GM12878 (cell line): ENCODE measurements at regions not wholly inside any gene's neighbourhood (a gene's known extent, or its start where the extent isn't known, plus 50 kb on each side); places are given as distances from the start of the nearest gene placed in this dataset.

Experiments
- ATAC-seq: fragments of 200-7000 bp; cut with Tn5 transposase; 3 replicates; pipeline ENCODE4 v1.9.1; 2020; ENCODE audit warnings: mild to moderate bottlenecking, moderate library complexity
- BruUV-seq: library from RNA; stranded (reverse); fragments of 400-500 nt; replicated peaks from 2 replicates; lab custom pipeline; 2021; lab: Mats Ljungman, UMichigan
- CTCF ChIA-PET: fragments of 300-600 bp; sonication (Branson Sonifier 250); formaldehyde crosslinking; extraction: SDS; loops from one replicate; lab custom pipeline; 2021; ENCODE audit warnings: inconsistent platforms; lab: Yijun Ruan, JAX
- POLR2A ChIA-PET: fragments of 350-600 bp; formaldehyde crosslinking; extraction: SDS; loops from one replicate; lab custom pipeline; 2021; ENCODE audit warnings: inconsistent platforms; lab: Charles Lee
- RAD21 ChIA-PET: fragments of 300-600 bp; sonication (Branson Sonifier 250); formaldehyde crosslinking; loops from one replicate; lab custom pipeline; 2023; ENCODE audit warnings: antibody characterized with exemption; ENCODE audit not compliant: unreplicated experiment; lab: Charles Lee
- SMC1A ChIA-PET: fragments of 300-600 bp; sonication (Branson Sonifier 250); formaldehyde crosslinking; loops from one replicate; lab custom pipeline; 2023; ENCODE audit not compliant: unreplicated experiment, uncharacterized antibody; lab: Charles Lee
- DNase-seq: peaks from one replicate; pipeline ENCODE4 v3.0.0-alpha.2; 2011; ENCODE audit warnings: low read depth, low spot score
- FAIRE-seq: peaks from 3 replicates; lab custom pipeline; 2011; peaks lifted over from hg19 to GRCh38; lab: Jason Lieb, UNC
- H2AFZ ChIP-seq: 2 replicates; pipeline ENCODE4 v1.6.0; 2011; ENCODE audit warnings: low read depth, low read length, control low read depth; ENCODE audit not compliant: control insufficient read depth
- H3K27ac ChIP-seq: 2 replicates; pipeline ENCODE4 v1.5.1; 2011; ENCODE audit warnings: control low read depth; ENCODE audit not compliant: control insufficient read depth, insufficient read depth
- H3K27me3 ChIP-seq, 2 experiments: replicated peaks in 1 of 2; 2 replicates each; pipeline versions ENCODE4 v1.6.0 to v1.6.1; 2011; ENCODE audit warnings: low read length in 1 of 2; ENCODE audit not compliant: control insufficient read depth in 2 of 2, insufficient read depth in 2 of 2
- H3K36me3 ChIP-seq, 2 experiments: 2 replicates each; pipeline ENCODE4 v1.5.1; 2011; ENCODE audit warnings: low read length in 1 of 2; ENCODE audit not compliant: control insufficient read depth in 2 of 2, insufficient read depth in 2 of 2
- H3K4me1 ChIP-seq: 2 replicates; pipeline ENCODE4 v1.6.1; 2011; ENCODE audit warnings: mild to moderate bottlenecking, low read length, moderate library complexity, mixed read lengths; ENCODE audit not compliant: control insufficient read depth, insufficient read depth
- H3K4me2 ChIP-seq: 2 replicates; pipeline ENCODE4 v1.6.0; 2011; ENCODE audit warnings: control low read depth; ENCODE audit not compliant: control insufficient read depth, insufficient read depth
- H3K4me3 ChIP-seq: fragments of 200-600 bp; sonication (generic); 2 replicates; pipeline ENCODE4 v1.5.1; 2016
- H3K79me2 ChIP-seq: 2 replicates; pipeline ENCODE4 v1.6.0; 2011; ENCODE audit warnings: low read length; ENCODE audit not compliant: control insufficient read depth, insufficient read depth
- H3K9ac ChIP-seq: 2 replicates; pipeline ENCODE4 v1.8.0; 2011; ENCODE audit warnings: low read length, control low read depth, mixed read lengths; ENCODE audit not compliant: control insufficient read depth, insufficient read depth
- H3K9me3 ChIP-seq: replicated peaks from 3 replicates; pipeline ENCODE4 v1.5.1; 2011; ENCODE audit warnings: mild to moderate bottlenecking, low read length; ENCODE audit not compliant: control insufficient read depth, insufficient read depth
- H4K20me1 ChIP-seq: 2 replicates; pipeline ENCODE4 v1.6.0; 2011; ENCODE audit not compliant: control insufficient read depth, insufficient read depth
- EGR1 ChIP-seq, 2 experiments: IDR thresholded peaks; 1 replicate in 1 of 2; 2 replicates in 1 of 2; pipeline ENCODE4 v1.6.1; 2011 to 2012; ENCODE audit warnings: low read depth in 2 of 2, low read length in 2 of 2, borderline replicate concordance in 1 of 2, mild to moderate bottlenecking in 1 of 2, moderate library complexity in 1 of 2
- KLF5 ChIP-seq: fragments of 450-650 bp; IDR thresholded peaks from 2 replicates; pipeline ENCODE4 v1.6.1; 2014; ENCODE audit warnings: mild to moderate bottlenecking; ENCODE audit not compliant: partially characterized antibody
- ZNF207 ChIP-seq: fragments of 450-650 bp; IDR thresholded peaks from 2 replicates; pipeline ENCODE4 v1.6.1; 2014; ENCODE audit warnings: antibody characterized with exemption, mild to moderate bottlenecking, borderline replicate concordance
- WGBS: methylation state at CpG from one replicate; pipeline ENCODE4 v1.1.6; 2016; ENCODE audit warnings: low lambda C conversion rate; ENCODE audit not compliant: insufficient replicate concordance, insufficient coverage; ENCODE audit errors: missing lambda C conversion rate; 5-methylcytosine and 5-hydroxymethylcytosine counted together
- in situ Hi-C: fragments of 300-500 bp; cut with MboI; formaldehyde crosslinking; loops from 9 replicates; pipeline ENCODE4 v1.14.3; 2018; ENCODE audit warnings: mixed read lengths
- intact Hi-C: fragments of 100-400 bp; cut with micrococcal nuclease; formaldehyde crosslinking; loops from one replicate; pipeline ENCODE4 v1.14.2; 2022; ENCODE audit not compliant: unreplicated experiment
- TF ChIP-seq, protein P1 (sequence below): fragments of 450-650 bp; IDR thresholded peaks from 2 replicates; pipeline ENCODE4 v1.6.1; 2017; ENCODE audit warnings: mild to moderate bottlenecking, moderate library complexity
- TF ChIP-seq, protein P2 (sequence below): fragments of 450-650 bp; formaldehyde crosslinking; IDR thresholded peaks from 2 replicates; pipeline ENCODE4 v1.5.0; 2022; ENCODE audit warnings: mild to moderate bottlenecking, missing genetic modification characterization
- TF ChIP-seq, protein P3 (sequence below): fragments of 450-650 bp; IDR thresholded peaks from 2 replicates; pipeline ENCODE4 v1.6.1; 2017; ENCODE audit warnings: mild to moderate bottlenecking, moderate library complexity

GRCh38 chr1:14083706-14084105 is 383.7 kb downstream of the PRDM2 start:
- ChIA-PET RAD21 (no interaction called here), POLR2A (no interaction called here), SMC1A (no interaction called here), CTCF (no interaction called here)
- no peaks in the 10 kb centered on the region for H3K27me3 ChIP-seq
- H3K36me3 ChIP-seq: no peaks in the 10 kb centered on the region
- whole genome bisulfite sequencing: 19% methylated on average over 1 of the region's 1 CpG
- H3K4me3 ChIP-seq: no peak overlapping the region
- H3K79me2 ChIP-seq: no peaks in the 10 kb centered on the region
- H4K20me1 ChIP-seq: no peaks in the 10 kb centered on the region
- ATAC-seq: no peak
- no peak overlapping the region for H2AFZ ChIP-seq
- BruUV-seq: no TSS peak
- H3K27ac ChIP-seq: no peak overlapping the region
- H3K9ac ChIP-seq: no peak overlapping the region
- intact Hi-C loops (no loop called here), in situ Hi-C loops (no loop called here)
- H3K4me1 ChIP-seq: no peaks in the 10 kb centered on the region
- no peak overlapping the region for H3K4me2 ChIP-seq
- H3K9me3 ChIP-seq: no peaks in the 10 kb centered on the region
- no peak for FAIRE-seq
- no peak for DNase-seq
- TF ChIP-seq, protein P1, sequence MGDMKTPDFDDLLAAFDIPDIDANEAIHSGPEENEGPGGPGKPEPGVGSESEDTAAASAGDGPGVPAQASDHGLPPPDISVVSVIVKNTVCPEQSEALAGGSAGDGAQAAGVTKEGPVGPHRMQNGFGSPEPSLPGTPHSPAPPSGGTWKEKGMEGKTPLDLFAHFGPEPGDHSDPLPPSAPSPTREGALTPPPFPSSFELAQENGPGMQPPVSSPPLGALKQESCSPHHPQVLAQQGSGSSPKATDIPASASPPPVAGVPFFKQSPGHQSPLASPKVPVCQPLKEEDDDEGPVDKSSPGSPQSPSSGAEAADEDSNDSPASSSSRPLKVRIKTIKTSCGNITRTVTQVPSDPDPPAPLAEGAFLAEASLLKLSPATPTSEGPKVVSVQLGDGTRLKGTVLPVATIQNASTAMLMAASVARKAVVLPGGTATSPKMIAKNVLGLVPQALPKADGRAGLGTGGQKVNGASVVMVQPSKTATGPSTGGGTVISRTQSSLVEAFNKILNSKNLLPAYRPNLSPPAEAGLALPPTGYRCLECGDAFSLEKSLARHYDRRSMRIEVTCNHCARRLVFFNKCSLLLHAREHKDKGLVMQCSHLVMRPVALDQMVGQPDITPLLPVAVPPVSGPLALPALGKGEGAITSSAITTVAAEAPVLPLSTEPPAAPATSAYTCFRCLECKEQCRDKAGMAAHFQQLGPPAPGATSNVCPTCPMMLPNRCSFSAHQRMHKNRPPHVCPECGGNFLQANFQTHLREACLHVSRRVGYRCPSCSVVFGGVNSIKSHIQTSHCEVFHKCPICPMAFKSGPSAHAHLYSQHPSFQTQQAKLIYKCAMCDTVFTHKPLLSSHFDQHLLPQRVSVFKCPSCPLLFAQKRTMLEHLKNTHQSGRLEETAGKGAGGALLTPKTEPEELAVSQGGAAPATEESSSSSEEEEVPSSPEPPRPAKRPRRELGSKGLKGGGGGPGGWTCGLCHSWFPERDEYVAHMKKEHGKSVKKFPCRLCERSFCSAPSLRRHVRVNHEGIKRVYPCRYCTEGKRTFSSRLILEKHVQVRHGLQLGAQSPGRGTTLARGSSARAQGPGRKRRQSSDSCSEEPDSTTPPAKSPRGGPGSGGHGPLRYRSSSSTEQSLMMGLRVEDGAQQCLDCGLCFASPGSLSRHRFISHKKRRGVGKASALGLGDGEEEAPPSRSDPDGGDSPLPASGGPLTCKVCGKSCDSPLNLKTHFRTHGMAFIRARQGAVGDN: no peak
- TF ChIP-seq, protein P2, sequence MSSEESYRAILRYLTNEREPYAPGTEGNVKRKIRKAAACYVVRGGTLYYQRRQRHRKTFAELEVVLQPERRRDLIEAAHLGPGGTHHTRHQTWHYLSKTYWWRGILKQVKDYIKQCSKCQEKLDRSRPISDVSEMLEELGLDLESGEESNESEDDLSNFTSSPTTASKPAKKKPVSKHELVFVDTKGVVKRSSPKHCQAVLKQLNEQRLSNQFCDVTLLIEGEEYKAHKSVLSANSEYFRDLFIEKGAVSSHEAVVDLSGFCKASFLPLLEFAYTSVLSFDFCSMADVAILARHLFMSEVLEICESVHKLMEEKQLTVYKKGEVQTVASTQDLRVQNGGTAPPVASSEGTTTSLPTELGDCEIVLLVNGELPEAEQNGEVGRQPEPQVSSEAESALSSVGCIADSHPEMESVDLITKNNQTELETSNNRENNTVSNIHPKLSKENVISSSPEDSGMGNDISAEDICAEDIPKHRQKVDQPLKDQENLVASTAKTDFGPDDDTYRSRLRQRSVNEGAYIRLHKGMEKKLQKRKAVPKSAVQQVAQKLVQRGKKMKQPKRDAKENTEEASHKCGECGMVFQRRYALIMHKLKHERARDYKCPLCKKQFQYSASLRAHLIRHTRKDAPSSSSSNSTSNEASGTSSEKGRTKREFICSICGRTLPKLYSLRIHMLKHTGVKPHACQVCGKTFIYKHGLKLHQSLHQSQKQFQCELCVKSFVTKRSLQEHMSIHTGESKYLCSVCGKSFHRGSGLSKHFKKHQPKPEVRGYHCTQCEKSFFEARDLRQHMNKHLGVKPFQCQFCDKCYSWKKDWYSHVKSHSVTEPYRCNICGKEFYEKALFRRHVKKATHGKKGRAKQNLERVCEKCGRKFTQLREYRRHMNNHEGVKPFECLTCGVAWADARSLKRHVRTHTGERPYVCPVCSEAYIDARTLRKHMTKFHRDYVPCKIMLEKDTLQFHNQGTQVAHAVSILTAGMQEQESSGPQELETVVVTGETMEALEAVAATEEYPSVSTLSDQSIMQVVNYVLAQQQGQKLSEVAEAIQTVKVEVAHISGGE (CRISPR knock-in tag): no peak
- TF ChIP-seq KLF5 (no peak), EGR1 (IDR thresholded peaks at IDR 0.05; ENCODE audit: borderline replicate concordance in 1 of 2, low read depth in 2 of 2, low read length in 2 of 2) (no peak), ZNF207 (no peak)
- TF ChIP-seq, protein P3, sequence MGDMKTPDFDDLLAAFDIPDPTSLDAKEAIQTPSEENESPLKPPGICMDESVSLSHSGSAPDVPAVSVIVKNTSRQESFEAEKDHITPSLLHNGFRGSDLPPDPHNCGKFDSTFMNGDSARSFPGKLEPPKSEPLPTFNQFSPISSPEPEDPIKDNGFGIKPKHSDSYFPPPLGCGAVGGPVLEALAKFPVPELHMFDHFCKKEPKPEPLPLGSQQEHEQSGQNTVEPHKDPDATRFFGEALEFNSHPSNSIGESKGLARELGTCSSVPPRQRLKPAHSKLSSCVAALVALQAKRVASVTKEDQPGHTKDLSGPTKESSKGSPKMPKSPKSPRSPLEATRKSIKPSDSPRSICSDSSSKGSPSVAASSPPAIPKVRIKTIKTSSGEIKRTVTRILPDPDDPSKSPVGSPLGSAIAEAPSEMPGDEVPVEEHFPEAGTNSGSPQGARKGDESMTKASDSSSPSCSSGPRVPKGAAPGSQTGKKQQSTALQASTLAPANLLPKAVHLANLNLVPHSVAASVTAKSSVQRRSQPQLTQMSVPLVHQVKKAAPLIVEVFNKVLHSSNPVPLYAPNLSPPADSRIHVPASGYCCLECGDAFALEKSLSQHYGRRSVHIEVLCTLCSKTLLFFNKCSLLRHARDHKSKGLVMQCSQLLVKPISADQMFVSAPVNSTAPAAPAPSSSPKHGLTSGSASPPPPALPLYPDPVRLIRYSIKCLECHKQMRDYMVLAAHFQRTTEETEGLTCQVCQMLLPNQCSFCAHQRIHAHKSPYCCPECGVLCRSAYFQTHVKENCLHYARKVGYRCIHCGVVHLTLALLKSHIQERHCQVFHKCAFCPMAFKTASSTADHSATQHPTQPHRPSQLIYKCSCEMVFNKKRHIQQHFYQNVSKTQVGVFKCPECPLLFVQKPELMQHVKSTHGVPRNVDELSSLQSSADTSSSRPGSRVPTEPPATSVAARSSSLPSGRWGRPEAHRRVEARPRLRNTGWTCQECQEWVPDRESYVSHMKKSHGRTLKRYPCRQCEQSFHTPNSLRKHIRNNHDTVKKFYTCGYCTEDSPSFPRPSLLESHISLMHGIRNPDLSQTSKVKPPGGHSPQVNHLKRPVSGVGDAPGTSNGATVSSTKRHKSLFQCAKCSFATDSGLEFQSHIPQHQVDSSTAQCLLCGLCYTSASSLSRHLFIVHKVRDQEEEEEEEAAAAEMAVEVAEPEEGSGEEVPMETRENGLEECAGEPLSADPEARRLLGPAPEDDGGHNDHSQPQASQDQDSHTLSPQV: no peak
